K562 (cell line): ENCODE measurements at regions not wholly inside any gene's neighbourhood (a gene's known extent, or its start where the extent isn't known, plus 50 kb on each side); places are given as distances from the start of the nearest gene placed in this dataset.

Source experiments
- ATAC-seq: fragments of 200-7000 bp; cut with Tn5 transposase; 3 replicates; pipeline ENCODE4 v1.9.1; 2020; ENCODE audit warnings: moderate library complexity
- BruUV-seq: library from RNA; stranded (reverse); fragments of 400-500 nt; replicated peaks from 2 replicates; lab custom pipeline; 2021; lab: Mats Ljungman, UMichigan
- CTCF ChIA-PET: fragments of 300-600 bp; formaldehyde crosslinking; extraction: SDS; loops from one replicate; lab custom pipeline; 2021; ENCODE audit warnings: low intra/inter-chr PET ratio; lab: Yijun Ruan, JAX
- POLR2A ChIA-PET: fragments of 300-600, 350-650 bp; sonication (Branson Sonifier 250); formaldehyde crosslinking; extraction: SDS; loops from one replicate; lab custom pipeline; 2021; ENCODE audit warnings: antibody characterized with exemption, inconsistent platforms; lab: Yijun Ruan, JAX
- DNase-seq, 4 experiments: peaks; one replicate each; pipeline versions ENCODE4 v3.0.0 to v3.0.0-alpha.2; 2011 to 2018; ENCODE audit warnings: low spot score in 3 of 4, mixed read lengths in 3 of 4; ENCODE audit errors: extremely low read depth in 1 of 4
- FAIRE-seq: peaks from 2 replicates; lab custom pipeline; 2011; peaks lifted over from hg19 to GRCh38; lab: Jason Lieb, UNC
- H2AFZ ChIP-seq: 2 replicates; pipeline ENCODE4 v1.6.0; 2011; ENCODE audit warnings: low read depth, low read length, control low read depth, inconsistent platforms
- H3K27ac ChIP-seq: fragments of 200-600 bp; 3 replicates; pipeline ENCODE4 v1.8.0; 2011; ENCODE audit warnings: low read depth, mild to moderate bottlenecking, control low read depth, inconsistent platforms, low read length, moderate library complexity, mixed read lengths; ENCODE audit errors: extremely low read depth
- H3K27me3 ChIP-seq, 2 experiments: fragments of 300-600 bp in 1 of 2; 2 replicates in 1 of 2; 3 replicates in 1 of 2; pipeline versions ENCODE4 v1.6.0 to v1.8.0; 2011; ENCODE audit warnings: inconsistent platforms in 2 of 2, low read length in 2 of 2, mild to moderate bottlenecking in 1 of 2, mixed read lengths in 1 of 2, moderate library complexity in 1 of 2; ENCODE audit not compliant: control insufficient read depth in 2 of 2, insufficient read depth in 2 of 2
- H3K36me3 ChIP-seq: fragments of 300-600 bp; 3 replicates; pipeline ENCODE4 v1.8.0; 2011; ENCODE audit warnings: mild to moderate bottlenecking, low read length, inconsistent platforms; ENCODE audit not compliant: control insufficient read depth, insufficient read depth
- H3K4me1 ChIP-seq, 2 experiments: fragments of 200-600 bp in 1 of 2; replicated peaks in 1 of 2; 2 replicates in 1 of 2; 3 replicates in 1 of 2; pipeline versions ENCODE4 v1.5.1 to v1.8.0; 2011; ENCODE audit warnings: inconsistent platforms in 2 of 2, low read length in 2 of 2, mild to moderate bottlenecking in 1 of 2, mixed read lengths in 1 of 2, moderate library complexity in 1 of 2; ENCODE audit not compliant: control insufficient read depth in 2 of 2, insufficient read depth in 2 of 2
- H3K4me2 ChIP-seq: 2 replicates; pipeline ENCODE4 v1.6.1; 2011; ENCODE audit warnings: low read length, control low read depth, inconsistent platforms, mixed read lengths; ENCODE audit not compliant: insufficient read depth
- H3K4me3 ChIP-seq: fragments of 200-600 bp; sonication (generic), shearing (Covaris generic); 2 replicates; pipeline ENCODE4 v1.5.1; 2016; ENCODE audit warnings: control low read depth, inconsistent platforms
- H3K79me2 ChIP-seq: fragments of 200-600 bp; 3 replicates; pipeline ENCODE4 v1.8.0; 2011; ENCODE audit warnings: low read length, inconsistent platforms; ENCODE audit not compliant: control insufficient read depth, insufficient read depth
- H3K9ac ChIP-seq, 2 experiments: 2 replicates each; pipeline versions ENCODE4 v1.6.0 to v1.6.1; 2011; ENCODE audit warnings: low read depth in 2 of 2, low read length in 2 of 2, control low read depth in 1 of 2, inconsistent platforms in 1 of 2, mild to moderate bottlenecking in 1 of 2, mixed read lengths in 1 of 2; ENCODE audit not compliant: insufficient read depth in 1 of 2
- H3K9me1 ChIP-seq: one replicate; pipeline ENCODE4 v1.6.0; 2011; ENCODE audit warnings: inconsistent platforms, mild to moderate bottlenecking, low read length, moderate library complexity; ENCODE audit not compliant: control insufficient read depth, insufficient read depth
- H3K9me3 ChIP-seq: replicated peaks from 2 replicates; pipeline ENCODE4 v1.5.1; 2011; ENCODE audit warnings: low read depth, low read length, inconsistent platforms; ENCODE audit not compliant: control insufficient read depth, insufficient read depth
- H4K20me1 ChIP-seq: replicated peaks from 2 replicates; pipeline ENCODE4 v1.6.1; 2011; ENCODE audit warnings: low read length, inconsistent platforms, mixed read lengths; ENCODE audit not compliant: control insufficient read depth, insufficient read depth
- NRF1 ChIP-seq, 2 experiments: fragments of 450-650 bp; IDR thresholded peaks in 1 of 2; conservative IDR thresholded peaks in 1 of 2; 2 replicates each; pipeline ENCODE4 v1.6.1; 2014; ENCODE audit warnings: mild to moderate bottlenecking in 2 of 2
- WGBS: fragments of 100-300 bp; shearing (Covaris generic); methylation state at CpG from one replicate; pipeline ENCODE4 v1.1.6; 2016; ENCODE audit warnings: low coverage, mixed read lengths; ENCODE audit not compliant: insufficient coverage; ENCODE audit errors: missing lambda C conversion rate; 5-methylcytosine and 5-hydroxymethylcytosine counted together
- in situ Hi-C: fragments of 300-500 bp; cut with MboI; formaldehyde crosslinking; loops from 4 replicates; pipeline ENCODE4 v1.15.0; 2018; ENCODE audit warnings: inconsistent platforms, mixed read lengths
- intact Hi-C: fragments of 100-400 bp; cut with micrococcal nuclease; formaldehyde crosslinking; loops from 2 replicates; pipeline ENCODE4 v1.14.2; 2022
- TF ChIP-seq, protein P1 (sequence below): sonication (generic); formaldehyde crosslinking; IDR thresholded peaks from 2 replicates; pipeline ENCODE4 v1.8.0; 2022; ENCODE audit warnings: missing genetic modification reagents, mild to moderate bottlenecking, borderline replicate concordance
- TF ChIP-seq, protein P2 (sequence below): fragments of 450-650 bp; IDR thresholded peaks from 2 replicates; pipeline ENCODE4 v1.6.1; 2018; ENCODE audit not compliant: partially characterized antibody

DNA sequence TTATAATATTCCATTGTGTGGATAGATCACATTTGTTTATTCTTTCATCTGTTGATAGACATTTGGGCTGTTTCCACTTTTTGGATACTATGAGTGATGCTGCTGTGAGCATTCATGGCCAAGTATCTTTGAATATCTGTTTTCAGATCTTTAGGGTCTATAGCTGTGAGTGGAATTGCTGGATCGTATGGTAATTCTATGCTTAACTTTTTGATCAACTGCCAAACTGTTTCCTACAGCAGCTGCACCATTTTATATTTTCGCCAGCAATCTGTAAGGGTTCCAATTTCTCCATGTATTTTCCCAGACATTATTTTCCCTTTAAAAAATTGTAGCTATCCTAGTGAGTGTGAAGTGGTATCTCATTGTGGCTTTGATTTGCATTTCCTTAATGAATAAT lies 238.1 kb downstream of the AACS start (continued):
- TF ChIP-seq, protein P1, sequence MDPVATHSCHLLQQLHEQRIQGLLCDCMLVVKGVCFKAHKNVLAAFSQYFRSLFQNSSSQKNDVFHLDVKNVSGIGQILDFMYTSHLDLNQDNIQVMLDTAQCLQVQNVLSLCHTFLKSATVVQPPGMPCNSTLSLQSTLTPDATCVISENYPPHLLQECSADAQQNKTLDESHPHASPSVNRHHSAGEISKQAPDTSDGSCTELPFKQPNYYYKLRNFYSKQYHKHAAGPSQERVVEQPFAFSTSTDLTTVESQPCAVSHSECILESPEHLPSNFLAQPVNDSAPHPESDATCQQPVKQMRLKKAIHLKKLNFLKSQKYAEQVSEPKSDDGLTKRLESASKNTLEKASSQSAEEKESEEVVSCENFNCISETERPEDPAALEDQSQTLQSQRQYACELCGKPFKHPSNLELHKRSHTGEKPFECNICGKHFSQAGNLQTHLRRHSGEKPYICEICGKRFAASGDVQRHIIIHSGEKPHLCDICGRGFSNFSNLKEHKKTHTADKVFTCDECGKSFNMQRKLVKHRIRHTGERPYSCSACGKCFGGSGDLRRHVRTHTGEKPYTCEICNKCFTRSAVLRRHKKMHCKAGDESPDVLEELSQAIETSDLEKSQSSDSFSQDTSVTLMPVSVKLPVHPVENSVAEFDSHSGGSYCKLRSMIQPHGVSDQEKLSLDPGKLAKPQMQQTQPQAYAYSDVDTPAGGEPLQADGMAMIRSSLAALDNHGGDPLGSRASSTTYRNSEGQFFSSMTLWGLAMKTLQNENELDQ, result no peak

DNA sequence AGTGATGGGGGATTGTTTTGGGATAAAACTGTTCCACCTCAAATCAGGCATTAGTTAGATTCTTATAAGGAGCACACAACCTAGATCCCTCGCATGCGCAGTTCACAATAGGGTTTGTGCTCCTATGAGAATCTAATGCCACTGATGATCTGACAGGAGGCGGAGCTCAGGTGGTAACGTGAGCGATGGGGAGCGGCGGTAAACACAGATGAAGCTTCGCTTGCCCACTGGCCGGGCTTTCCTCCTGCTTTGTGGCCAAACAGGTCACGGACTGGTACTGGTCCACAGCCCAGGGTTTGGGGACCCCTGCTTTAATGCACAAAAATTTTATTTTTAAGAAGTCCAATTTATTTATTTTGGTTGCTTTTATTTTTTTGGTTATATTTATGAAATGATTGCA lies 238.8 kb downstream of the AACS start:
- H3K9me1 ChIP-seq, result no peaks in the 10 kb centered on the region
- no peaks in the 10 kb centered on the region for H4K20me1 ChIP-seq
- BruUV-seq, result no TSS peak
- TF ChIP-seq NRF1 (conservative IDR thresholded peaks at IDR 0.05 in 1 of 2, IDR thresholded peaks at IDR 0.05 in 1 of 2), result peak; percentile 49 to 59
- TF ChIP-seq, protein P2, sequence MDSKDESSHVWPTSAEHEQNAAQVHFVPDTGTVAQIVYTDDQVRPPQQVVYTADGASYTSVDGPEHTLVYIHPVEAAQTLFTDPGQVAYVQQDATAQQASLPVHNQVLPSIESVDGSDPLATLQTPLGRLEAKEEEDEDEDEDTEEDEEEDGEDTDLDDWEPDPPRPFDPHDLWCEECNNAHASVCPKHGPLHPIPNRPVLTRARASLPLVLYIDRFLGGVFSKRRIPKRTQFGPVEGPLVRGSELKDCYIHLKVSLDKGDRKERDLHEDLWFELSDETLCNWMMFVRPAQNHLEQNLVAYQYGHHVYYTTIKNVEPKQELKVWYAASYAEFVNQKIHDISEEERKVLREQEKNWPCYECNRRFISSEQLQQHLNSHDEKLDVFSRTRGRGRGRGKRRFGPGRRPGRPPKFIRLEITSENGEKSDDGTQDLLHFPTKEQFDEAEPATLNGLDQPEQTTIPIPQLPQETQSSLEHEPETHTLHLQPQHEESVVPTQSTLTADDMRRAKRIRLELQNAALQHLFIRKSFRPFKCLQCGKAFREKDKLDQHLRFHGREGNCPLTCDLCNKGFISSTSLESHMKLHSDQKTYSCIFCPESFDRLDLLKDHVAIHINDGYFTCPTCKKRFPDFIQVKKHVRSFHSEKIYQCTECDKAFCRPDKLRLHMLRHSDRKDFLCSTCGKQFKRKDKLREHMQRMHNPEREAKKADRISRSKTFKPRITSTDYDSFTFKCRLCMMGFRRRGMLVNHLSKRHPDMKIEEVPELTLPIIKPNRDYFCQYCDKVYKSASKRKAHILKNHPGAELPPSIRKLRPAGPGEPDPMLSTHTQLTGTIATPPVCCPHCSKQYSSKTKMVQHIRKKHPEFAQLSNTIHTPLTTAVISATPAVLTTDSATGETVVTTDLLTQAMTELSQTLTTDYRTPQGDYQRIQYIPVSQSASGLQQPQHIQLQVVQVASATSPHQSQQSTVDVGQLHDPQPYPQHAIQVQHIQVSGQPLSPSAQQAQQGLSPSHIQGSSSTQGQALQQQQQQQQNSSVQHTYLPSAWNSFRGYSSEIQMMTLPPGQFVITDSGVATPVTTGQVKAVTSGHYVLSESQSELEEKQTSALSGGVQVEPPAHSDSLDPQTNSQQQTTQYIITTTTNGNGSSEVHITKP, result no peak
- ChIA-PET POLR2A (interaction anchor here (0.5 kb wide), 1 partner anchor 247 kb away, joined by 4 read pairs; no protein-coding TSS in a partner anchor), CTCF (interaction anchor here (0.6 kb wide), 1 partner anchor 393 kb away, joined by 4 read pairs; no protein-coding TSS in a partner anchor)
- in situ Hi-C loops, result no loop called here
- no peaks in the 10 kb centered on the region for H3K36me3 ChIP-seq
- under 1% methylated on average over 10 of the region's 10 CpGs for WGBS
- ATAC-seq (no peak), DNase-seq (no peak), FAIRE-seq (no peak)
- no peaks in the 10 kb centered on the region for H3K79me2 ChIP-seq
- no peak overlapping the region for H3K4me2 ChIP-seq
- H2AFZ ChIP-seq, result no peak overlapping the region
- no peaks in the 10 kb centered on the region for H3K4me1 ChIP-seq
- H3K27me3 ChIP-seq, result peaks cover 0 to 5% of the 10 kb centered on the region in 2 experiments; a peak in 2 of 5 replicates
- H3K9ac ChIP-seq, result no peak overlapping the region
- no peaks in the 10 kb centered on the region for H3K9me3 ChIP-seq
- intact Hi-C loops, result no loop called here
- H3K4me3 ChIP-seq, result no peak overlapping the region
- no peak overlapping the region for H3K27ac ChIP-seq
